ENCODE measurements at regions not wholly inside any gene's neighbourhood (a gene's known extent, or its start where the extent isn't known, plus 50 kb on each side); places are given as distances from the start of the nearest gene placed in this dataset.

DNA sequence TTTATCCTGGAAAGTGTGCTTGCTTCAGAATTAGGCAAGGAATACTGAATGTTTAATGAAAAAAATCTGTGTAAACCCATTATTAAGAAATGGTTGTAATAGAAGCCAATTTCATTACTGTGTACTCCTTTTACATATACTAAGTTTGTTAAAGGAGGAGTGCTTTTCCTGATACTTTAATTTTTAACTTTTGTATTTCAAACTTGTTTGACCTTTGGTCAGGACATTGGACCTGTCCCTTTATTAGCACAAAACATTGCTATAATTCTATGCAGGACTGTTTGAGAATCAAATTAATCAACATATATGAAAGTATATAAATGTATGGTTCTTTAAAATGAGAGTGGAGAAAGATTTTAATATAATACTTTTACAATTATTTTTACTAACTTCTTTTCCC, 659.6 kb downstream of the TMTC2 start:
- TF ChIP-seq, protein P1, sequence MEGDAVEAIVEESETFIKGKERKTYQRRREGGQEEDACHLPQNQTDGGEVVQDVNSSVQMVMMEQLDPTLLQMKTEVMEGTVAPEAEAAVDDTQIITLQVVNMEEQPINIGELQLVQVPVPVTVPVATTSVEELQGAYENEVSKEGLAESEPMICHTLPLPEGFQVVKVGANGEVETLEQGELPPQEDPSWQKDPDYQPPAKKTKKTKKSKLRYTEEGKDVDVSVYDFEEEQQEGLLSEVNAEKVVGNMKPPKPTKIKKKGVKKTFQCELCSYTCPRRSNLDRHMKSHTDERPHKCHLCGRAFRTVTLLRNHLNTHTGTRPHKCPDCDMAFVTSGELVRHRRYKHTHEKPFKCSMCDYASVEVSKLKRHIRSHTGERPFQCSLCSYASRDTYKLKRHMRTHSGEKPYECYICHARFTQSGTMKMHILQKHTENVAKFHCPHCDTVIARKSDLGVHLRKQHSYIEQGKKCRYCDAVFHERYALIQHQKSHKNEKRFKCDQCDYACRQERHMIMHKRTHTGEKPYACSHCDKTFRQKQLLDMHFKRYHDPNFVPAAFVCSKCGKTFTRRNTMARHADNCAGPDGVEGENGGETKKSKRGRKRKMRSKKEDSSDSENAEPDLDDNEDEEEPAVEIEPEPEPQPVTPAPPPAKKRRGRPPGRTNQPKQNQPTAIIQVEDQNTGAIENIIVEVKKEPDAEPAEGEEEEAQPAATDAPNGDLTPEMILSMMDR (IDR thresholded peaks at IDR 0.05) = no peak
- no peak for TF ChIP-seq EP300 (IDR thresholded peaks at IDR 0.05; ENCODE audit: low read depth)
